ENCODE measurements at regions not wholly inside any gene's neighbourhood (a gene's known extent, or its start where the extent isn't known, plus 50 kb on each side); places are given as distances from the start of the nearest gene placed in this dataset.
"Not testable (repeated sequence)": the region's sequence is repeated elsewhere in the genome, so short reads cannot be mapped to it uniquely, and the experiment has no call there.

GRCh38 chr3:25916321-25916720 is 126.4 kb downstream of the OXSM start:
- H3K9ac ChIP-seq (ENCODE audit: low read length), result no peak overlapping the region
- H3K27ac ChIP-seq (ENCODE audit: low read depth, low read length), result no peak overlapping the region

DNA sequence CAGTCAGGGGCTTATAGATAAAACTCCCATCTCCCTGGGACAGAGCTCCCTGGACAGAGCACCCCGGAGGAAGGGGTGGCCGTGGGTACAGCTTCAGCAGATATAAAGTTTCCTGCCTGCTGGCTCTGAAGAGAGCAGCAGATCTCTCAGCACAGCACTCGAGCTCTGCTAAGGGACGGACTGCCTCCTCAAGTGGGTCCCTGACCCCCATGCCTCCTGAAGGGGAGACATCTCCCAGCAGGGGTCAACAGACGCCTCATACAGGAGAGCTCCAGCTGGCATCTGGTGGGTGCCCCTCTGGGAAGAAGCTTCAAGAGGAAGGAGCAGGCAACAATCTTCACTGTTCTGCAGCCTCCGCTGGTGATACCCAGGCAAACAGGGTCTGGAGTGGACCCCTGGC is 142.1 kb downstream of the OXSM start:
- not testable (repeated sequence) for H3K36me3 ChIP-seq (ENCODE audit: control insufficient read depth, insufficient read depth, low read length); H3K27me3 ChIP-seq (ENCODE audit: control insufficient read depth, insufficient read depth, low read length); H3K4me3 ChIP-seq (ENCODE audit: low read length); H3K9ac ChIP-seq (ENCODE audit: low read length); H3K4me1 ChIP-seq (ENCODE audit: control insufficient read depth, insufficient read depth, low read length); H3K27ac ChIP-seq (ENCODE audit: low read depth, low read length)

More at GRCh38 chr3:25916321-25916720, 126.4 kb downstream of the OXSM start:
- Histone ChIP-seq H3K4me3 (ENCODE audit: low read length) (no peak overlapping the region), H3K36me3 (ENCODE audit: control insufficient read depth, insufficient read depth, low read length) (no peaks in the 10 kb centered on the region), H3K4me1 (ENCODE audit: control insufficient read depth, insufficient read depth, low read length) (no peaks in the 10 kb centered on the region), H3K27me3 (ENCODE audit: control insufficient read depth, insufficient read depth, low read length) (no peaks in the 10 kb centered on the region)

- Histone ChIP-seq H3K36me3 (ENCODE audit: control insufficient read depth, insufficient read depth, low read length) (no peaks in the 10 kb centered on the region), H3K27me3 (ENCODE audit: control insufficient read depth, insufficient read depth, low read length) (no peaks in the 10 kb centered on the region), H3K9ac (ENCODE audit: low read length) (no peak overlapping the region), H3K4me1 (ENCODE audit: control insufficient read depth, insufficient read depth, low read length) (no peaks in the 10 kb centered on the region), H3K4me3 (ENCODE audit: low read length) (no peak overlapping the region), H3K27ac (ENCODE audit: low read depth, low read length) (no peak overlapping the region)
These were observed 148.9 kb downstream of the OXSM start for GRCh38 chr3:25938566-25939325.

DNA sequence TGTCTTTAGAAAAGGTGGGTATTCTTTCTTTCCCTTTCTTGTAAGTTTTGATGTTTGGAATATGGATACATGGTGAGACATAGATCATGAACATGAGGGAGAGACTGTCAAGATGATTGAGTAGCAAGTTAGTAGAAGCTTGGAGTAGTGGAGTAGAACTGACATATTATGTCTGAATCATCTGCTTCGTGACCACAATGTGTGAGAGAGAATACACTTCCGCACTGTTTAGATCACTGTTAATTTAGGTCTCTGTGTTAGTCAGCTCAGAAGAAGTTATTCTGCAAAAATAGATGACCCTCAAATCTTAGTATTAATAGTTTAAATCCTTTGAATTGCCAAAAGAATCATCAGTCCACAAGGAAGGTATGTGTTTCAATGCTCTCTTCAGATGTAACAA is 151.0 kb downstream of the OXSM start:
- no peaks in the 10 kb centered on the region for H3K4me1 ChIP-seq (ENCODE audit: control insufficient read depth, insufficient read depth, low read length)
- H3K27ac ChIP-seq (ENCODE audit: low read depth, low read length), result no peak overlapping the region
- H3K36me3 ChIP-seq (ENCODE audit: control insufficient read depth, insufficient read depth, low read length), result no peaks in the 10 kb centered on the region
- no peak overlapping the region for H3K4me3 ChIP-seq (ENCODE audit: low read length)
- H3K9ac ChIP-seq (ENCODE audit: low read length), result no peak overlapping the region
- H3K27me3 ChIP-seq (ENCODE audit: control insufficient read depth, insufficient read depth, low read length), result no peaks in the 10 kb centered on the region

GRCh38 chr3:25944329-25944728 is 154.4 kb downstream of the OXSM start:
- no peaks in the 10 kb centered on the region for H3K36me3 ChIP-seq (ENCODE audit: control insufficient read depth, insufficient read depth, low read length)
- no peak overlapping the region for H3K27ac ChIP-seq (ENCODE audit: low read depth, low read length)
- H3K9ac ChIP-seq (ENCODE audit: low read length), result no peak overlapping the region
- no peak overlapping the region for H3K4me3 ChIP-seq (ENCODE audit: low read length)
- H3K27me3 ChIP-seq (ENCODE audit: control insufficient read depth, insufficient read depth, low read length), result no peaks in the 10 kb centered on the region
- H3K4me1 ChIP-seq (ENCODE audit: control insufficient read depth, insufficient read depth, low read length), result no peaks in the 10 kb centered on the region

DNA sequence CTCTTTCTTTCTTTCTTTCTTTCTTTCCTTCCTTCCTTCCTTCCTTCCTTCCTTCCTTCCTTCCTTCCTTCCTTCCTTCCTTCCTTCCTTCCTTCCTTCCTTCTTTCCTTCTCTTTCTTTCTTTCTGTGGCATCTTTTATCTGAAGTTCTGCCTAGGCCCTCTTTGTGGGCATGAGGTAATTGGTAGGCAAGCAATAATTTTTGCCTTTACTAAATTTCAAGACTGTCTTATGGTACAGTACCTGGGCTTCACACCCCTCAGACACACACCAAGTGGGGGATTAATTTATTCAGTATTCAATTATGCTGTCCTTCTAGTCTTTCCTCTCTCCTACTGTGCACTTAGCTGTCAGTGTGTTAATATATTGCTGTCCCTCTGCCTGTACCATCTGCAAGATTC is 155.5 kb downstream of the OXSM start:
- no peaks in the 10 kb centered on the region for H3K4me1 ChIP-seq (ENCODE audit: control insufficient read depth, insufficient read depth, low read length)
- no peak overlapping the region for H3K27ac ChIP-seq (ENCODE audit: low read depth, low read length)
- no peak overlapping the region for H3K9ac ChIP-seq (ENCODE audit: low read length)
- H3K27me3 ChIP-seq (ENCODE audit: control insufficient read depth, insufficient read depth, low read length), result no peaks in the 10 kb centered on the region
- no peaks in the 10 kb centered on the region for H3K36me3 ChIP-seq (ENCODE audit: control insufficient read depth, insufficient read depth, low read length)
- H3K4me3 ChIP-seq (ENCODE audit: low read length), result no peak overlapping the region

DNA sequence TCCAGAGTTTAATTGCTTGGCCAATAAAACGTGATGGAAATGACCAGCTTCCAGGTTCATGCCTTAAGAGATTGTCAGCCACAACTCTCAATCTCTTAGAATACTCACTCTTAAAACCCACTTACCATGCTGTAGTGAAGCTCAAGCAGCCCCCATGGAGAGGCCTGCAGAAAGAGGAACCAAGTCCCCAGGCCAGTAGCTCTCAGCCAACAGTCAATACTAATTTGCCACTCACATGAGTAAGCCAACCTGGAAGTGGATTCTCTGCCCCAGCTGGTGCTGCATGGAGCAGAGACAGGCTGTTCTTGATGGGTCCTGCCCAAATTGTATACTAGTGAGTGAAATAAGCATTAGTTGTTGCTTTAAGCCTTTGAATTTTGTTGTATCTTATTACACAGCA is 155.9 kb downstream of the OXSM start:
- Histone ChIP-seq H3K9ac (ENCODE audit: low read length) (no peak overlapping the region), H3K27ac (ENCODE audit: low read depth, low read length) (no peak overlapping the region), H3K36me3 (ENCODE audit: control insufficient read depth, insufficient read depth, low read length) (no peaks in the 10 kb centered on the region), H3K27me3 (ENCODE audit: control insufficient read depth, insufficient read depth, low read length) (no peaks in the 10 kb centered on the region), H3K4me1 (ENCODE audit: control insufficient read depth, insufficient read depth, low read length) (no peaks in the 10 kb centered on the region), H3K4me3 (ENCODE audit: low read length) (no peak overlapping the region)

DNA sequence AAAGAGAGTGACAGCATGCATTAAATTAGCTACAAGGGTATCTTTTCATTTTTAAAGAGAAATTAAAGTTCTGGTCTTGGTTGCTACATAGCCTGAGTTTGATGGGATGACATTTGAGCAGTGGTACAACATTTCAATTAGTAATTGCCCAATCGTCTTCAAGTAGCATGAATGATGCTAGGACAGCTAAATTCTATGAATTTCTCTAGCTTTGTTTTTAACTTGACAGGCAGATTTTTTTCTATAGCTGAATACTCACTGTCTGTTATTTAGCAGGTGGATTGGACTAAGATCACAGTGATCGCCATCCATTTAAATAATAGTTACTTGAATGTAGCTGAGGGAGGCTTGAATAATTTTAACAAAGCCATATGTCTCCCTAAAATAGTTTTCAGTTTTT is 162.2 kb downstream of the OXSM start:
- Histone ChIP-seq H3K27ac (ENCODE audit: low read depth, low read length) (no peak overlapping the region), H3K27me3 (ENCODE audit: control insufficient read depth, insufficient read depth, low read length) (no peaks in the 10 kb centered on the region), H3K4me1 (ENCODE audit: control insufficient read depth, insufficient read depth, low read length) (no peaks in the 10 kb centered on the region)

GRCh38 chr3:25957026-25957425 is 167.1 kb downstream of the OXSM start:
- Histone ChIP-seq H3K4me1 (ENCODE audit: control insufficient read depth, insufficient read depth, low read length) (no peaks in the 10 kb centered on the region), H3K27me3 (ENCODE audit: control insufficient read depth, insufficient read depth, low read length) (no peaks in the 10 kb centered on the region), H3K27ac (ENCODE audit: low read depth, low read length) (no peak overlapping the region), H3K36me3 (ENCODE audit: control insufficient read depth, insufficient read depth, low read length) (no peaks in the 10 kb centered on the region), H3K9ac (ENCODE audit: low read length) (no peak overlapping the region), H3K4me3 (ENCODE audit: low read length) (no peak overlapping the region)

More for the DNA sequence above, 162.2 kb downstream of the OXSM start:
- H3K4me3 ChIP-seq (ENCODE audit: low read length), result no peak overlapping the region
- no peaks in the 10 kb centered on the region for H3K36me3 ChIP-seq (ENCODE audit: control insufficient read depth, insufficient read depth, low read length)
- H3K9ac ChIP-seq (ENCODE audit: low read length), result no peak overlapping the region

GRCh38 chr3:25960776-25961175 is 170.9 kb downstream of the OXSM start:
- Histone ChIP-seq H3K4me3 (ENCODE audit: low read length) (no peak overlapping the region), H3K27ac (ENCODE audit: low read depth, low read length) (no peak overlapping the region), H3K36me3 (ENCODE audit: control insufficient read depth, insufficient read depth, low read length) (no peaks in the 10 kb centered on the region), H3K9ac (ENCODE audit: low read length) (no peak overlapping the region), H3K4me1 (ENCODE audit: control insufficient read depth, insufficient read depth, low read length) (no peaks in the 10 kb centered on the region), H3K27me3 (ENCODE audit: control insufficient read depth, insufficient read depth, low read length) (no peaks in the 10 kb centered on the region)

DNA sequence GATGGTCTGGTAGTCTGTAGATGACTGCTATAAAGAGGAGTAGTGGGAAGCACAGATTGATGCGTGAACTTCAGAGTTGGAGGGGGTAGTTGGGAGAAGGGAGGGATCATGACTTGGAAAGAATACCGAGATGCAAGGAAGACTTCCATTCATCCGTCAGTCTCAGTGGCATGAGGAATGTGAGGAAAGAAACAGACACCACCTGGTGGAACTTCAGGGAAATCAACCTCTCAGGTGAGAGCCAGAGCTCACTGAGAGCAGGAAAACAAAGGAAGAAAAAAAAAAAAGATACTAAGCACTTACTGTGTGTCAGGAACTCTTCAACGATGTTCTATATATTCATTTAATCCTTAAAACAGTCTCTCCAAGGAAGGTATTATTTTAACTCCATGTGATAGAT is 172.4 kb downstream of the OXSM start:
- Histone ChIP-seq H3K27ac (ENCODE audit: low read depth, low read length) (no peak overlapping the region), H3K27me3 (ENCODE audit: control insufficient read depth, insufficient read depth, low read length) (no peaks in the 10 kb centered on the region), H3K4me3 (ENCODE audit: low read length) (no peak overlapping the region), H3K9ac (ENCODE audit: low read length) (no peak overlapping the region), H3K4me1 (ENCODE audit: control insufficient read depth, insufficient read depth, low read length) (no peaks in the 10 kb centered on the region), H3K36me3 (ENCODE audit: control insufficient read depth, insufficient read depth, low read length) (no peaks in the 10 kb centered on the region)

- Histone ChIP-seq H3K9ac (ENCODE audit: low read length) (no peak overlapping the region), H3K4me1 (ENCODE audit: control insufficient read depth, insufficient read depth, low read length) (no peaks in the 10 kb centered on the region), H3K27ac (ENCODE audit: low read depth, low read length) (no peak overlapping the region), H3K4me3 (ENCODE audit: low read length) (no peak overlapping the region), H3K36me3 (ENCODE audit: control insufficient read depth, insufficient read depth, low read length) (no peaks in the 10 kb centered on the region), H3K27me3 (ENCODE audit: control insufficient read depth, insufficient read depth, low read length) (no peaks in the 10 kb centered on the region)
These were observed 174.3 kb downstream of the OXSM start for GRCh38 chr3:25964141-25964540.

DNA sequence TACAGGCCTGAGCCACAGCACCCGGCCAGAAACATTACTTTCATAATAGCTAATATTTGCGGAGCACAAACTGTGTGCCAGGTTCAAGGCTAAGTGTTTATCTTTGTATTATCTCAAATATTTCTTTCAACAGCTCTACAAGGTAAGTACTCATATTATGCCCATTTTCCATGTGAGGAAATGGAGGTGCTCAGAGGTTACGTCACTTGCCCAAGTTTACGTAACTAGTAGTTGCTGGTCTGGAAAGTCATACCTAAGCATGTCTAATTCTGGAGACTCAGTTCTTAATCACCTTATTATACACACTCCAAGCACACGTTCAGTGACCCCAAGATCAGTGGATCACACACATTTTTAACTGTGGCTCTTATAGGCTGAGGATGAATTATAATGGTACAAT is 177.5 kb downstream of the OXSM start:
- Histone ChIP-seq H3K4me3 (ENCODE audit: low read length) (no peak overlapping the region), H3K4me1 (ENCODE audit: control insufficient read depth, insufficient read depth, low read length) (no peaks in the 10 kb centered on the region), H3K9ac (ENCODE audit: low read length) (no peak overlapping the region)

More for the DNA sequence above, 177.5 kb downstream of the OXSM start:
- no peak overlapping the region for H3K27ac ChIP-seq (ENCODE audit: low read depth, low read length)
- H3K36me3 ChIP-seq (ENCODE audit: control insufficient read depth, insufficient read depth, low read length), result no peaks in the 10 kb centered on the region
- no peaks in the 10 kb centered on the region for H3K27me3 ChIP-seq (ENCODE audit: control insufficient read depth, insufficient read depth, low read length)

Measured in rectal smooth muscle tissue (tissue), 1 donor.